ENCODE measurements at regions not wholly inside any gene's neighbourhood (a gene's known extent, or its start where the extent isn't known, plus 50 kb on each side); places are given as distances from the start of the nearest gene placed in this dataset.

DNA sequence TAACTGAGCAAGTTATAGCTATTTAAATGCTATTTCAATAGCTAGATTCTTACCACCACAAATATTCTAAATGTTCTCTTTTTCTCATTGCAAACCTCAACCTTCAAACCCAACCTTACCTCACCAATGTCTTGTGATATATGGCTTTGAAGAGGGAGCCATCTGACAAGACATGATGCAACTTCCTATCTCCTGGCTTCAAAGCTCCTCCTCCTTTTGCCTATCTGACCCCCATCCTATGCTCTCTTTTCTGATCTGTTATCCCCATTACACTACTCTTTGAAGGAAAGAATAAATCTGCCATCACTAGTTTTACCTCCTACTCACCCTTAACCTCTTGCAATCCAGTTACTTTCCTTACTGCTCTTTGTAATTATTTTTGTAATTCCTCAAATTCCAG lies 235.6 kb upstream of the ZSWIM2 start:
- Histone ChIP-seq H3K36me3 (no peaks in the 10 kb centered on the region), H3K9me3 (no peaks in the 10 kb centered on the region), H3K27ac (no peak overlapping the region), H3K4me3 (no peak overlapping the region), H3K27me3 (replicated peaks in 1 of 7) (no peaks in the 10 kb centered on the region), H3K4me1 (no peaks in the 10 kb centered on the region)
- intact Hi-C loops (cut with DNase I; ENCODE audit: low total_unique reads): no loop called here
- no peak for TF ChIP-seq POLR2AphosphoS5 (IDR thresholded peaks at IDR 0.05)
- TF ChIP-seq POLR2A (IDR thresholded peaks at IDR 0.05): no peak
- TF ChIP-seq, protein P1, sequence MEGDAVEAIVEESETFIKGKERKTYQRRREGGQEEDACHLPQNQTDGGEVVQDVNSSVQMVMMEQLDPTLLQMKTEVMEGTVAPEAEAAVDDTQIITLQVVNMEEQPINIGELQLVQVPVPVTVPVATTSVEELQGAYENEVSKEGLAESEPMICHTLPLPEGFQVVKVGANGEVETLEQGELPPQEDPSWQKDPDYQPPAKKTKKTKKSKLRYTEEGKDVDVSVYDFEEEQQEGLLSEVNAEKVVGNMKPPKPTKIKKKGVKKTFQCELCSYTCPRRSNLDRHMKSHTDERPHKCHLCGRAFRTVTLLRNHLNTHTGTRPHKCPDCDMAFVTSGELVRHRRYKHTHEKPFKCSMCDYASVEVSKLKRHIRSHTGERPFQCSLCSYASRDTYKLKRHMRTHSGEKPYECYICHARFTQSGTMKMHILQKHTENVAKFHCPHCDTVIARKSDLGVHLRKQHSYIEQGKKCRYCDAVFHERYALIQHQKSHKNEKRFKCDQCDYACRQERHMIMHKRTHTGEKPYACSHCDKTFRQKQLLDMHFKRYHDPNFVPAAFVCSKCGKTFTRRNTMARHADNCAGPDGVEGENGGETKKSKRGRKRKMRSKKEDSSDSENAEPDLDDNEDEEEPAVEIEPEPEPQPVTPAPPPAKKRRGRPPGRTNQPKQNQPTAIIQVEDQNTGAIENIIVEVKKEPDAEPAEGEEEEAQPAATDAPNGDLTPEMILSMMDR (IDR thresholded peaks at IDR 0.05 in 8 of 11, conservative IDR thresholded peaks at IDR 0.05 in 3 of 11): no peak
- DNase-seq: no peak

DNA sequence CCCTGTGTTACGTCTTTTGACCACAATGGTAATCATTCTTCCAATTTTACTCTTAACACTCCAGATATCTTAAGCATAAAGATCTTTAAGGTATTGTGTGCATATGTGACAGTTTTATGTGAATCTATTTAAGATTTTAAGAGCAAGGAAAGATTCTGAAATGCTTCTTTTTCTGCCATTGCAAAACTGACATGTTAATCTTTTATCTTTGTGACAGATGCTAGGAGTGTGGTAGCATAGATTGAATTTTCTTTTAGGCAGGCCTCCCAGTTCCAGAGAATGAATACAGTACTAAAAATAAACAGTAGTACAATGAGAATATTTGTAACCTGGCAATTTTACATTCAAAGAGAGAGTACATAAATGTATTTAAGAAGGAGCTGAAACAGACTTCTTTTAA lies 232.5 kb upstream of the ZSWIM2 start:
- DNase-seq: no peak
- Histone ChIP-seq H3K27ac (no peak overlapping the region), H3K4me3 (no peak overlapping the region), H3K36me3 (no peaks in the 10 kb centered on the region), H3K27me3 (replicated peaks in 1 of 7) (no peaks in the 10 kb centered on the region), H3K4me1 (no peaks in the 10 kb centered on the region), H3K9me3 (peaks cover 0 to 5% (median 0%) of the 10 kb centered on the region in 8 donors)
- WGBS, 5 donors: 77 to 95% (median 87%) methylated on average over 1 of the region's 1 CpG
- intact Hi-C loops (cut with DNase I; ENCODE audit: low total_unique reads): no loop called here
- no peak for TF ChIP-seq POLR2AphosphoS5 (IDR thresholded peaks at IDR 0.05)
- TF ChIP-seq, protein P1 (IDR thresholded peaks at IDR 0.05 in 8 of 11, conservative IDR thresholded peaks at IDR 0.05 in 3 of 11): no peak
- no peak for TF ChIP-seq POLR2A (IDR thresholded peaks at IDR 0.05)

DNA sequence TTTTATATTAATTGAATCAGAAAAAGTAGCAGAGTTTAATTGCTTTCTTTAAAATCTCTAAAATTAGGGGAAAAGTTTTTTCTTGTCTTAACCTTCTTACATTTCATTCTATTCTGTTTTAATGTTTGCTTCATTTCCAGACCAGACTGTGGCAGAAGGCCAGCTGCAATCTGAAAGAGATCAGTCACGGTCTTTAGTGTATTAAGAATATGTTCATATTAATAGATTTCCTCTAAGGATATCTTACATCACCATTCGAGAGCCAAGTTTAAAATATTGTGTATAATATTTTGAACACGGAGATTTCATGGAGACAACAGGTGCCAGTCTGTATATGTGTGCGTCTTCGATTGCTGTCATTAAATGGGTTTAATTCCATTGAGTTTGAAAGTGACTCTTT lies 230.9 kb upstream of the ZSWIM2 start:
- intact Hi-C loops (cut with DNase I; ENCODE audit: low total_unique reads): no loop called here
- Histone ChIP-seq H3K27ac (no peak overlapping the region), H3K27me3 (replicated peaks in 1 of 7) (no peaks in the 10 kb centered on the region), H3K4me3 (no peak overlapping the region), H3K4me1 (no peaks in the 10 kb centered on the region), H3K9me3 (peaks cover 0 to 10% (median 2%) of the 10 kb centered on the region in 8 donors), H3K36me3 (no peaks in the 10 kb centered on the region)
- TF ChIP-seq, protein P1 (IDR thresholded peaks at IDR 0.05 in 8 of 11, conservative IDR thresholded peaks at IDR 0.05 in 3 of 11): no peak
- no peak for TF ChIP-seq POLR2A (IDR thresholded peaks at IDR 0.05)
- TF ChIP-seq POLR2AphosphoS5 (IDR thresholded peaks at IDR 0.05): no peak
- WGBS, 5 donors: 77 to 93% (median 82%) methylated on average over 5 of the region's 5 CpGs
- no peak for DNase-seq

DNA sequence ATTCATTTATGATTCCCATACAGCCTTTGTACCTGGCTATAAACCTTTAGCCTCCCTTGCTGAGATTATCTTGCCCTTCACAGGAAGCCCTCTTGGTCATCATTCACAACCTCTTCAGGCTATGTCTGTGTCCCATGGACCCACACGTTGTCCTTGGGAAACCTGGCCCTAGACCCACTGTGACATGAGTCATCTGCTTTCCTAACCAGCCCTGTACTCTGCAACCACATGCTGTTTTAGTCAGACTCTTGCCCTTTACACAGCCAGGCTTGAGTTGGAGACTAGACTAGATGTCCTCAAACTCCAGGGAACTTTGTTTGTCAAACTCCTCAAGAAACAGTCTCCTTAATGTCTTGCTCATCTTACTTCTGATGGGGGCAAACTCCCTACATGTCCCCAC lies 229.3 kb upstream of the ZSWIM2 start:
- H3K9me3 ChIP-seq: peaks cover 0 to 10% (median 2%) of the 10 kb centered on the region in 8 donors
- no peak for DNase-seq
- H3K27ac ChIP-seq: no peak overlapping the region
- no peaks in the 10 kb centered on the region for H3K27me3 ChIP-seq (replicated peaks in 1 of 7)
- TF ChIP-seq, protein P1 (IDR thresholded peaks at IDR 0.05 in 8 of 11, conservative IDR thresholded peaks at IDR 0.05 in 3 of 11): no peak
- TF ChIP-seq POLR2A (IDR thresholded peaks at IDR 0.05): no peak
- no peak for TF ChIP-seq POLR2AphosphoS5 (IDR thresholded peaks at IDR 0.05)
- H3K36me3 ChIP-seq: no peaks in the 10 kb centered on the region
- intact Hi-C loops (cut with DNase I; ENCODE audit: low total_unique reads): no loop called here
- 47 to 71% (median 58%) methylated on average over 1 of the region's 1 CpG for WGBS, 5 donors
- no peak overlapping the region for H3K4me3 ChIP-seq
- H3K4me1 ChIP-seq: no peaks in the 10 kb centered on the region

All from spleen (tissue), 11 donors.